Gastroesophageal sphincter (tissue), 4 donors: ENCODE measurements at regions not wholly inside any gene's neighbourhood (a gene's known extent, or its start where the extent isn't known, plus 50 kb on each side); places are given as distances from the start of the nearest gene placed in this dataset.

Experiments
- ATAC-seq: fragments of 150-250 bp; one replicate; pipeline ENCODE4 v1.9.1; 2016; ENCODE audit warnings: mild to moderate bottlenecking, moderate library complexity
- H3K27ac ChIP-seq, 4 donors: fragments of 200-600 bp; sonication (generic) in 3 of 4; 1 replicate in 3 of 4; 2 replicates in 1 of 4; pipeline ENCODE4 v1.5.1; 2016 to 2019
- H3K27me3 ChIP-seq: fragments of 200-600 bp; sonication (generic); one replicate; pipeline ENCODE4 v1.5.1; 2019
- H3K36me3 ChIP-seq, 2 donors: fragments of 200-600 bp; sonication (generic); one replicate each; pipeline ENCODE4 v1.5.1; 2019; ENCODE audit warnings: control low read depth in 1 of 2
- H3K4me1 ChIP-seq, 3 donors: fragments of 200-600 bp; sonication (generic); 1 replicate in 2 of 3; 2 replicates in 1 of 3; pipeline ENCODE4 v1.5.1; 2016 to 2019; ENCODE audit warnings: control low read depth in 2 of 3
- H3K4me3 ChIP-seq, 2 donors: fragments of 200-600 bp; sonication (generic); one replicate each; pipeline ENCODE4 v1.5.1; 2019; ENCODE audit warnings: mild to moderate bottlenecking in 1 of 2, moderate library complexity in 1 of 2
- H3K9me3 ChIP-seq, 3 donors: fragments of 200-600 bp; sonication (generic); one replicate each; pipeline ENCODE4 v1.5.1; 2017 to 2019; ENCODE audit warnings: control low read depth in 2 of 3
- EP300 ChIP-seq: sonication (generic); formaldehyde crosslinking; IDR thresholded peaks from one replicate; pipeline ENCODE4 v1.6.1; 2017; ENCODE audit warnings: antibody characterized with exemption, mild to moderate bottlenecking
- POLR2A ChIP-seq, 2 donors: fragments of 450-650 bp; IDR thresholded peaks; one replicate each; pipeline ENCODE4 v1.6.1; 2017; ENCODE audit warnings: antibody characterized with exemption in 2 of 2, mild to moderate bottlenecking in 2 of 2, moderate library complexity in 1 of 2
- POLR2AphosphoS5 ChIP-seq: sonication (generic); formaldehyde crosslinking; IDR thresholded peaks from one replicate; pipeline ENCODE4 v1.6.1; 2017; ENCODE audit warnings: antibody characterized with exemption
- WGBS, 2 donors: methylation state at CpG; one replicate each; pipeline ENCODE4 v1.1.5; 2018; ENCODE audit warnings: low coverage in 1 of 2; 5-methylcytosine and 5-hydroxymethylcytosine counted together
- TF ChIP-seq, protein P1 (sequence below), 4 experiments: fragments of 200-600 bp in 2 of 4; fragments of 450-650 bp in 2 of 4; sonication (generic) in 1 of 4; IDR thresholded peaks; one replicate each; pipeline ENCODE4 v1.5.1; 2017 to 2019; ENCODE audit warnings: antibody characterized with exemption in 4 of 4, mild to moderate bottlenecking in 2 of 4, moderate library complexity in 2 of 4

DNA sequence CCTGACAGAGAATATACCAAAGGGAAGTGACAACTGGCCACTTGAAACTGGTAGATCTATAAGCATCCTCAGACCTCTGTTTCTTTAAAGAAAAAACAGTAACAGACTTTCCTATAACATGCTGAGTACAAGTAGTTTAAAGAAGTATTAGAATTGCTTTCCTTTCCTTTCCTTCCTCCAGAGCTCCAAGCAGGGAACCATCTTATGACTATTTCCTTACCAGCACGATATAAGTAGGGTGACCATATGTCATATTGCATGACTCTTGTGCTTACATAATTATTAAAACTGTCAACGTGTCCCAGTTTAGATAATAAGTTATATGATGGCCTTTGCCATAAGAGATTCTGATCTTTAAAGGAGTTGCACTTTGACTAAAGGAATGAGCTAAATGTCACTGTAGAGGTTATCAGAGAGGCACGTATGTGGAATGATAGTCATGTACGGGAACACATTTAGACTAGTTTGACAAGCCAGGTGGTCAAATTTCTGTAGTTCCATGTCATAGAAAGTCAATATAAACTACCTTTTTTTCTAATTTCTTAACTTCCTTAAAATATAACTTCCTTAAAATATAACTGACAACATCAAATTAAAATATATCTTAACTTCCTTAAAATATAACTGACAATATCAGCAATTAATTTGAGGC lies 212.7 kb upstream of the CD180 start:
- no peaks in the 10 kb centered on the region for H3K27me3 ChIP-seq
- no peak overlapping the region for H3K27ac ChIP-seq
- no peaks in the 10 kb centered on the region for H3K9me3 ChIP-seq
- no peak for TF ChIP-seq POLR2A (IDR thresholded peaks at IDR 0.05)
- H3K36me3 ChIP-seq: no peaks in the 10 kb centered on the region
- H3K4me1 ChIP-seq: peaks cover 0 to 3% (median 0%) of the 10 kb centered on the region in 3 donors
- 84 to 85% methylated on average over 4 of the region's 4 CpGs for WGBS, 2 donors
- ATAC-seq: no peak
- H3K4me3 ChIP-seq: no peak overlapping the region

- Histone ChIP-seq H3K4me3 (no peak overlapping the region), H3K4me1 (peaks cover 0 to 3% (median 0%) of the 10 kb centered on the region in 3 donors), H3K9me3 (no peaks in the 10 kb centered on the region), H3K36me3 (no peaks in the 10 kb centered on the region), H3K27ac (no peak overlapping the region), H3K27me3 (no peaks in the 10 kb centered on the region)
- 61 to 83% methylated on average over 2 of the region's 2 CpGs for WGBS, 2 donors
- TF ChIP-seq POLR2A (IDR thresholded peaks at IDR 0.05) (no peak), POLR2AphosphoS5 (no peak), EP300 (no peak)
- TF ChIP-seq, protein P1, sequence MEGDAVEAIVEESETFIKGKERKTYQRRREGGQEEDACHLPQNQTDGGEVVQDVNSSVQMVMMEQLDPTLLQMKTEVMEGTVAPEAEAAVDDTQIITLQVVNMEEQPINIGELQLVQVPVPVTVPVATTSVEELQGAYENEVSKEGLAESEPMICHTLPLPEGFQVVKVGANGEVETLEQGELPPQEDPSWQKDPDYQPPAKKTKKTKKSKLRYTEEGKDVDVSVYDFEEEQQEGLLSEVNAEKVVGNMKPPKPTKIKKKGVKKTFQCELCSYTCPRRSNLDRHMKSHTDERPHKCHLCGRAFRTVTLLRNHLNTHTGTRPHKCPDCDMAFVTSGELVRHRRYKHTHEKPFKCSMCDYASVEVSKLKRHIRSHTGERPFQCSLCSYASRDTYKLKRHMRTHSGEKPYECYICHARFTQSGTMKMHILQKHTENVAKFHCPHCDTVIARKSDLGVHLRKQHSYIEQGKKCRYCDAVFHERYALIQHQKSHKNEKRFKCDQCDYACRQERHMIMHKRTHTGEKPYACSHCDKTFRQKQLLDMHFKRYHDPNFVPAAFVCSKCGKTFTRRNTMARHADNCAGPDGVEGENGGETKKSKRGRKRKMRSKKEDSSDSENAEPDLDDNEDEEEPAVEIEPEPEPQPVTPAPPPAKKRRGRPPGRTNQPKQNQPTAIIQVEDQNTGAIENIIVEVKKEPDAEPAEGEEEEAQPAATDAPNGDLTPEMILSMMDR (IDR thresholded peaks at IDR 0.05): no peak
- no peak for ATAC-seq
These were observed 211.4 kb upstream of the CD180 start for GRCh38 chr5:67407979-67408378.

DNA sequence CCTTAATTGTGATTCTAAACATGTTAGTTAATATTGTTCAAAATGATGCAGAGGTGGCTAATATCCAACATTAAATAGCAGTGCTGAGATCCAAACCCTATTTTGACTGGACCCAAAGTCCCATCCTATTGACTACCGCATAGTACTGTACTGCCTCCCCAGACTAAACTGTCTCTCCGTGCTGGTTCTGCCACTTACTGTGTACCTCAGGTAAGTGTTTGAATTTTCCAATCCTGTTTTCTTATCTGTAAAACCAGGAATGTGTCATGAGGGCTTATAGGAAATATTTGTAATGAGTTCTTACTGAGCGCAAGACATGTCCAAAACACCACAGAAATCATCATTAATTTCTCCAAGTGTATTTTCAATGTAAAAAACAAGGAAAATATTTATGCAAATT lies 209.2 kb upstream of the CD180 start:
- TF ChIP-seq POLR2A (IDR thresholded peaks at IDR 0.05) (no peak), EP300 (no peak), POLR2AphosphoS5 (no peak)
- TF ChIP-seq, protein P1 (IDR thresholded peaks at IDR 0.05): no peak
- WGBS, 2 donors: 80 to 84% methylated on average over 3 of the region's 3 CpGs
- H3K4me3 ChIP-seq: no peak overlapping the region

DNA sequence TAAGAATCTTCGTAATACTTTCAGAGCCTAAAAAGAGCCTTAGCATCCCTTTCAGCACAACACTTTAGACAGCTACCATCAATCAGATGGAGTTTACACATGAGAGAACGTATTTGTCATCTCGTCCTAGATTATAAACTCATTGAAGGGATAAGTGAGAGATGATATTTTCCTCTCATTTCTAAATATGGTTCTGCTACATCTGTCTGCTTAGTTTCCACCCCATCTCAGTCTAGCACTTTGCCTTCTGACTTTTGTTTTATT lies 208.4 kb upstream of the CD180 start:
- 15 to 61% methylated on average over 3 of the region's 3 CpGs for WGBS, 2 donors
- Histone ChIP-seq H3K36me3 (no peaks in the 10 kb centered on the region), H3K27me3 (no peaks in the 10 kb centered on the region), H3K27ac (no peak overlapping the region), H3K4me3 (no peak overlapping the region), H3K9me3 (no peaks in the 10 kb centered on the region), H3K4me1 (peaks cover 0 to 14% (median 0%) of the 10 kb centered on the region in 3 donors)
- ATAC-seq: no peak
- TF ChIP-seq, protein P1 (IDR thresholded peaks at IDR 0.05): no peak
- TF ChIP-seq EP300 (no peak), POLR2A (IDR thresholded peaks at IDR 0.05) (no peak), POLR2AphosphoS5 (no peak)

More for the DNA sequence above, 209.2 kb upstream of the CD180 start:
- no peaks in the 10 kb centered on the region for H3K27me3 ChIP-seq
- no peaks in the 10 kb centered on the region for H3K36me3 ChIP-seq
- no peak overlapping the region for H3K27ac ChIP-seq
- ATAC-seq: no peak
- peaks cover 0 to 14% (median 0%) of the 10 kb centered on the region in 3 donors for H3K4me1 ChIP-seq
- no peaks in the 10 kb centered on the region for H3K9me3 ChIP-seq

GRCh38 chr5:67404256-67405100 lies 207.9 kb upstream of the CD180 start:
- ATAC-seq: no peak
- no peak for TF ChIP-seq POLR2A (IDR thresholded peaks at IDR 0.05)
- no peak for TF ChIP-seq EP300
- TF ChIP-seq POLR2AphosphoS5: no peak
- TF ChIP-seq, protein P1 (IDR thresholded peaks at IDR 0.05): no peak
- Histone ChIP-seq H3K4me3 (no peak overlapping the region), H3K27ac (no peak overlapping the region), H3K36me3 (no peaks in the 10 kb centered on the region), H3K4me1 (peaks cover 0 to 14% (median 0%) of the 10 kb centered on the region in 3 donors), H3K9me3 (no peaks in the 10 kb centered on the region), H3K27me3 (no peaks in the 10 kb centered on the region)
- 63 to 66% methylated on average over 6 of the region's 6 CpGs for WGBS, 2 donors
